Fibroblast of villous mesenchyme (primary cell): ENCODE measurements at regions not wholly inside any gene's neighbourhood (a gene's known extent, or its start where the extent isn't known, plus 50 kb on each side); places are given as distances from the start of the nearest gene placed in this dataset.
"Not testable (repeated sequence)": the region's sequence is repeated elsewhere in the genome, so short reads cannot be mapped to it uniquely, and the experiment has no call there.

Experiments
- DNase-seq: peaks from one replicate; pipeline ENCODE4 v3.0.0-alpha.2; 2010; ENCODE audit warnings: low read depth
- H3K4me3 ChIP-seq: 2 replicates; pipeline ENCODE4 v1.5.1; 2011; ENCODE audit warnings: low read depth, mild to moderate bottlenecking, low read length
- TF ChIP-seq, protein P1 (sequence below): IDR thresholded peaks from 2 replicates; pipeline ENCODE4 v1.5.1; 2012; ENCODE audit warnings: low read depth, mild to moderate bottlenecking, low read length; ENCODE audit not compliant: insufficient read depth

DNA sequence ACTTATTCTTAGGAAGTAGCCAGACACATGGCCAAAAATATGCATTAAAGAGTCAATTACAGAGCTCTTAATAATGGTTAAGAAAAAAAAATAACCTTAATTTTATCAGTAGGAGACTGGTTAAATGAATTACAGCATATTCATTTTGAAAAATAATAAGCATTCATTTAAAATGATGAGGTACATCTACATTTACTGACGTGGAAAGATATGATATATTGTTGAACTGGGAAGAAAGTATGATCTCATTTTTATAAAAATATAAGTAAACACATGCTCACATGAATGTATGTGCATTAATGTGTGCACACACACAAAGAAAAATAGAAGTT is 250.3 kb downstream of the ENC1 start:
- no peak overlapping the region for H3K4me3 ChIP-seq
- TF ChIP-seq, protein P1, sequence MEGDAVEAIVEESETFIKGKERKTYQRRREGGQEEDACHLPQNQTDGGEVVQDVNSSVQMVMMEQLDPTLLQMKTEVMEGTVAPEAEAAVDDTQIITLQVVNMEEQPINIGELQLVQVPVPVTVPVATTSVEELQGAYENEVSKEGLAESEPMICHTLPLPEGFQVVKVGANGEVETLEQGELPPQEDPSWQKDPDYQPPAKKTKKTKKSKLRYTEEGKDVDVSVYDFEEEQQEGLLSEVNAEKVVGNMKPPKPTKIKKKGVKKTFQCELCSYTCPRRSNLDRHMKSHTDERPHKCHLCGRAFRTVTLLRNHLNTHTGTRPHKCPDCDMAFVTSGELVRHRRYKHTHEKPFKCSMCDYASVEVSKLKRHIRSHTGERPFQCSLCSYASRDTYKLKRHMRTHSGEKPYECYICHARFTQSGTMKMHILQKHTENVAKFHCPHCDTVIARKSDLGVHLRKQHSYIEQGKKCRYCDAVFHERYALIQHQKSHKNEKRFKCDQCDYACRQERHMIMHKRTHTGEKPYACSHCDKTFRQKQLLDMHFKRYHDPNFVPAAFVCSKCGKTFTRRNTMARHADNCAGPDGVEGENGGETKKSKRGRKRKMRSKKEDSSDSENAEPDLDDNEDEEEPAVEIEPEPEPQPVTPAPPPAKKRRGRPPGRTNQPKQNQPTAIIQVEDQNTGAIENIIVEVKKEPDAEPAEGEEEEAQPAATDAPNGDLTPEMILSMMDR, result no peak
- no peak for DNase-seq

DNA sequence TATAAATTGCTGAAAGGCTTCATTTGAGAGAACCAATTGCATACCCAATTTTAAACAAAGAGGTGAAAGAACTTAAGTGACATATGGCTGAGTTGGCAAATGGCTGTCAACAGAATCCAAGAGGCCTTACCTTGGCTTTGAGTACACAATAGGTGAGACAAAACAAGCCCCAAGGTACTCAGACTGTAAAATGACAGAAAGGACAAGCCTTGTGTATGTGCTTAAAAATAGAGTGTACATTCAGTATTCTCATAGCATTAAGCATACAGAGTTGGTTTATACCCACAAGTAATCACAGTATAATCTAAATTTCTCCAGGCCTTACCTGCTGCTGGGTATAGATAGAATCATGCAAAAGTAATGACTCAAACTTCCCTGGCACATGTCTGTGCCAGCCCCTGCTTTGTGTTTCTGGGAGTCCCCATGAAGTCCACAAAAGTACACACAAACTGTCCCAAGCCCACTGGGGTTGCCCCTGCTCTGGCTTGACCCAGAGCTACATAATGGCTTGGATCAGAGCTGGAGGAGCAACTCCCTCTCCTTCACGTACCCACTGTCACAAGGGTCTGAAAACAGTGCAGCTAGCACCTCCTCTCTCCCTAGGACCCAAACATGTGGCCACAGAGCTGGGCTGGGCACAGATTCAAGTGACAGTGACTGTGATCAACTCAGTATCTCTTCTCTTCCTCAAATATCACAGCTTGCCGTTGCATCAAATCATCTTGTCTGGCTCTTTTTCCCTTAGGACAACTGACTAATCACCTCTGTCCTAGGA is 250.8 kb downstream of the ENC1 start:
- no peak overlapping the region for H3K4me3 ChIP-seq
- no peak for DNase-seq
- TF ChIP-seq, protein P1, result no peak

DNA sequence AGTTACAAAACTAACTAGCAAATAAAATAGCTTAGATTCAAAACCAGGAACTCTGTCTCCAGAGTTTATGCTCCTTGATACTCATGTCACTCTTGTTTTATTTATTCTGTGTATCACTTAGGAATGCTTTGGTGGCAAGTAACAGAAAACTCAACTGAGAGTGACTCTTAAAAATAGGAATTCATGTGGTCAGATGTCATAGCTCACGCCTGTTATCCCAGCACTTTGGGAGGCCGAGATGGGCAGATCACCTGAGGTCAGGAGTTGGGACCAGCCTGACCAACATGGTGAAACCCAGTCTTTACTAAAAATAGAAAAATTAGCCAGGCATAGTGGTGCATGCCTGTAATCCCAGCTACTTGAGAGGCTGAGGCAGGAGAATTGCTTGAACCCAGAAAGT is 252.1 kb downstream of the ENC1 start:
- H3K4me3 ChIP-seq, DNase-seq: not testable (repeated sequence)

DNA sequence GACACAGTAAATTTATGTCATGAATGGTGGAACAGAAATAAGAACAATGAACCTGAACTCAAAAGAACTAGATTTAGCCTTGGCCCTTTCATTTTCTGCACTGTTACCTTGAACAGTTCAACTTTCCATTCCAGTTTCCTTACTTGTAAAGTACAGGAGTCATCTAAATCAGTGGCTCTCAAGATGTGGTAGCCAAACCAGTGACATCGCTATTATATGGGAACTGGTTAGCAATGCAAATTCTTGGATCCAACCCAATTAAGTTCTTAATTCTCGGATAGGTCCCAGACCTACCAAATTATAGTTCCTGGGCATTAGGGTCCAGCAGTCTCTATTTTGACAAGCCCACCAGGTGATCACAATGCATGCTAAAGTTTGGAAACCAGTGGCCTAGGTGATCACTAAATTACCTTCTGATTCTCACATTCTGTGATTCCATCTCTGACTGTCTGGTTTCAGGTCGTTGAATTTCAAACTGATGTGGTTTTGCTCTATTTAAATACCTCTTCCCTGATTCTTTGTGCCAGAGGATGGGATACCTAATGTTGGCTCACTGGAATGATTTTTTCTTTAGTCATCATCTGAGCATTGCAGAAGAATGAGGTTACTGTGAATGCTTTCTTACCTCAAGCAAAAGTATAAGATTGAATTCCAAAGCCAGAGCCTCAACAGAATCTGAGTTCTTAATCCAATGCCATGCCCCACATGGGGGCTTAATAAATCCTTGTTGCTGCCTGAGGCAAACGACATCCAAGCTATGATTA is 253.8 kb downstream of the ENC1 start:
- no peak for DNase-seq
- no peak overlapping the region for H3K4me3 ChIP-seq
- TF ChIP-seq, protein P1, result no peak

DNA sequence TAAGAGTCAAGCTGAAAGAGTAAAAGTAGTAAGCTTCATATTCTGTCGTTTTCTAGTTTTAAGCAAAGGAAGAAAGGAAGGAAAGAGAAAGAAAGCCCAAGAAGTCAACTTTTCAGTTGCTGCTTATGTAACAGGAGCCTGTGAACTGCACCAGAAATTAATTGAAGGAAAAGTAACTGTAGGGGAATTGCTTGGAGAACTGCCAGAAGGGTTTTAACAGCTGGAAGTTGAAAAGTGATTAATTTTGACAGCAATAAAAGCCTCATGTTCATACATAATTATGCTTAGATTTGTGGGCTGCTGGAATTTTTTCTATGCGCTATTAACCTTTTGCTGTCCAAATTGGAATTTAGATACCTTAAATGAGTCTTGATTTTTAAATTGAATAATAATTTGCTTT is 255.7 kb downstream of the ENC1 start:
- TF ChIP-seq, protein P1, result no peak
- DNase-seq, result peak; percentile 50
- no peak overlapping the region for H3K4me3 ChIP-seq

- DNase-seq, result peak; percentile 54
- TF ChIP-seq, protein P1, result no peak
- no peak overlapping the region for H3K4me3 ChIP-seq
Observed at GRCh38 chr5:74382987-74383593, 257.4 kb downstream of the ENC1 start.

GRCh38 chr5:74382123-74382855 is 258.2 kb downstream of the ENC1 start:
- DNase-seq, result no peak
- TF ChIP-seq, protein P1, result no peak
- no peak overlapping the region for H3K4me3 ChIP-seq
